RWPE2 (cell line): ENCODE measurements at regions not wholly inside any gene's neighbourhood (a gene's known extent, or its start where the extent isn't known, plus 50 kb on each side); places are given as distances from the start of the nearest gene placed in this dataset.

Experiments used
- ATAC-seq: fragments of 200-7000 bp; cut with Tn5 transposase; 3 replicates; pipeline ENCODE4 v1.9.1; 2021; ENCODE audit warnings: low read depth
- DNase-seq: peaks from one replicate; pipeline ENCODE4 v3.0.0-alpha.2; 2020; ENCODE audit warnings: low spot score
- H3K27ac ChIP-seq: fragments of 450-650 bp; 2 replicates; pipeline ENCODE4 v1.5.1; 2017; ENCODE audit warnings: mild to moderate bottlenecking; ENCODE audit not compliant: poor library complexity, severe bottlenecking
- H3K27me3 ChIP-seq: fragments of 250-450 bp; sonication (Bioruptor Pico); 2 replicates; pipeline ENCODE4 v1.5.1; 2021; ENCODE audit warnings: mild to moderate bottlenecking, moderate library complexity; ENCODE audit not compliant: insufficient read depth, poor library complexity, severe bottlenecking
- H3K36me3 ChIP-seq: fragments of 250-450 bp; sonication (Bioruptor Pico); 2 replicates; pipeline ENCODE4 v1.5.1; 2020; ENCODE audit warnings: low read depth, mild to moderate bottlenecking, moderate library complexity
- H3K4me1 ChIP-seq: fragments of 250-450 bp; sonication (Bioruptor Pico); 2 replicates; pipeline ENCODE4 v1.5.1; 2021; ENCODE audit warnings: mild to moderate bottlenecking, moderate library complexity; ENCODE audit not compliant: insufficient read depth, poor library complexity, severe bottlenecking
- H3K4me3 ChIP-seq: fragments of 250-450 bp; sonication (Bioruptor Pico); 2 replicates; pipeline ENCODE4 v1.5.1; 2021; ENCODE audit warnings: mild to moderate bottlenecking, moderate library complexity; ENCODE audit not compliant: severe bottlenecking
- H3K9me3 ChIP-seq: fragments of 250-450 bp; sonication (Bioruptor Pico); 2 replicates; pipeline ENCODE4 v1.5.1; 2021; ENCODE audit warnings: mild to moderate bottlenecking, moderate library complexity; ENCODE audit not compliant: severe bottlenecking
- TF ChIP-seq, protein P1 (sequence below): fragments of 450-650 bp; IDR thresholded peaks from one replicate; pipeline ENCODE4 v1.5.1; 2017; ENCODE audit warnings: mild to moderate bottlenecking, moderate library complexity; ENCODE audit not compliant: poor library complexity, severe bottlenecking

DNA sequence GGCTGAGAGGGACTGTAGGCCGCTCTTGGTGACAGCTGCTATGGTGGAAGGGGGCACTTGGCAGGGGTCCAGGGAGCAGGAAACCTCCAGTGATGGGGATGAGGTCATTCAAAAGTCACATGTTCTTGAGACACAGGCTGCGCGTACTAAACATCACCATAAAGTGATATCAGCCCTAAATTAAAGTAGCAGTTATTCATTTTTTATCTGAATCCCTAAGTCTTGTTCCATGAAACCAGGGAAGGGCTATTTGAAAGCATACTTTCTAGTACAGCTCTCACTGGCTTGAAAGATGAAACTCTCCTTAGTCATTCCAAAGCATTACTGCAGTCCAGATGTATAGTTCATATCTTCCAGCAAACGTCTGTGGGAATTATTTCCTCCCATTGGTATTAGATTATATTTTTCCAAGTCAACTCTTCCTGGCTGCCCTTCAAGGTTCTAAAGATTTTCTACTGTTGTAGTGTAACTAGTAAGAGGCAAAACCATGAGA lies 373.1 kb downstream of the CD109 start:
- no peak for DNase-seq
- Histone ChIP-seq H3K36me3 (no peaks in the 10 kb centered on the region), H3K9me3 (no peaks in the 10 kb centered on the region)

DNA sequence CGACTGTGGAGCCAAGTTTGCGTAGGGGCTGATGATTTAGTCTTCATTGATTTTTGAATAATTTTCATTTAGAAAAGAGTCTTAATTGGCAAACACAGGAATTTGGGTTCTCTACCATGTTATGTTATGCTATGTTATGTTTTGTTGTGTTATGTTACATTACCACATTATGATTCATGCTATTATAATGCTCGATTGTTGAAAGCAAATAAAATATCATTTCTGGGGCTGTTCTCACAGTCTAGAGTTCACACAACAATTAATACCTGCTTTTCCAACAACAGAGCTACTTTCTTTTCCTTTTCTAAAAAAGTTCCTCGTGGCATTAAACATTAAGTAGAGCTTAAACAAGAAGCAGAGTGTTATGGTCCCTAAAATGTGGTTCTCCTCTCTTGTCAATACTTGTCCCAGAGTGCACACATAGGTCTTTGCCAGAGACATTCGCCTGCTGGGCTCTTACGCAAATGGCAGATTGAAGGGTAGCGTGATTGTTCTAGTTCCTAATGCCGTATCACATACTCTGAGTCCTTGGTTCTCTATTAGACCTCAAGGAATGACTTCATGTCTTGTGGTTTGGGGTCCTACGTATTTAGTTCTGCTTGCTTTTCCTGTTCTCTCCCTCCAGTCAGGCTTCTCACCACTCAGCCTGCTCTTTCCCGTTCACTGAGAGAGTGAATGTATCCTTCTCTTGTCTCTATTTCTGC lies 370.3 kb downstream of the CD109 start:
- ATAC-seq, result peak; percentile 73
- TF ChIP-seq, protein P1, sequence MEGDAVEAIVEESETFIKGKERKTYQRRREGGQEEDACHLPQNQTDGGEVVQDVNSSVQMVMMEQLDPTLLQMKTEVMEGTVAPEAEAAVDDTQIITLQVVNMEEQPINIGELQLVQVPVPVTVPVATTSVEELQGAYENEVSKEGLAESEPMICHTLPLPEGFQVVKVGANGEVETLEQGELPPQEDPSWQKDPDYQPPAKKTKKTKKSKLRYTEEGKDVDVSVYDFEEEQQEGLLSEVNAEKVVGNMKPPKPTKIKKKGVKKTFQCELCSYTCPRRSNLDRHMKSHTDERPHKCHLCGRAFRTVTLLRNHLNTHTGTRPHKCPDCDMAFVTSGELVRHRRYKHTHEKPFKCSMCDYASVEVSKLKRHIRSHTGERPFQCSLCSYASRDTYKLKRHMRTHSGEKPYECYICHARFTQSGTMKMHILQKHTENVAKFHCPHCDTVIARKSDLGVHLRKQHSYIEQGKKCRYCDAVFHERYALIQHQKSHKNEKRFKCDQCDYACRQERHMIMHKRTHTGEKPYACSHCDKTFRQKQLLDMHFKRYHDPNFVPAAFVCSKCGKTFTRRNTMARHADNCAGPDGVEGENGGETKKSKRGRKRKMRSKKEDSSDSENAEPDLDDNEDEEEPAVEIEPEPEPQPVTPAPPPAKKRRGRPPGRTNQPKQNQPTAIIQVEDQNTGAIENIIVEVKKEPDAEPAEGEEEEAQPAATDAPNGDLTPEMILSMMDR, result no peak
- Histone ChIP-seq H3K4me1 (no peaks in the 10 kb centered on the region), H3K36me3 (no peaks in the 10 kb centered on the region), H3K27me3 (no peaks in the 10 kb centered on the region), H3K9me3 (no peaks in the 10 kb centered on the region), H3K27ac (no peak overlapping the region), H3K4me3 (no peak overlapping the region)
- no peak for DNase-seq

More for the DNA sequence above, 373.1 kb downstream of the CD109 start:
- Histone ChIP-seq H3K4me1 (no peaks in the 10 kb centered on the region), H3K4me3 (no peak overlapping the region), H3K27ac (no peak overlapping the region), H3K27me3 (no peaks in the 10 kb centered on the region)
- ATAC-seq, result no peak
- TF ChIP-seq, protein P1, result no peak

DNA sequence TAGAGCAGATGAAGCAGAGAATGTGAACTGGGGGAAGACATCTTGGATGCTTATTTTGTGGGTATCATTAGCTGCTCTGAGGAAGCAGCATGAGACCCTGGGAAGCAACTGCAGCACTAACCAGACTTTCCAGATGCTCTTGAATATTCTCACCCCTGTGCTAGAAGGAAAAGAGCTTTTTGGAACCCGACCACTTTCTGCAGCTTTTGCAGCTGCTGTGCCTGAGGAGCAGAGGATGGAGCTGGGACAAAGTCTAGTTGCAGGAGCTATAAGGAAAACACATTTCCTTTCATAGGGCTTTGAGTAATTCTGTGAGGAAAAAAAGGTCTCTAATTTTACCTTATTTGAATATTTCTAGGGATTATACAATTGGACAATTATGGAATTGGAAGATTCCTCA lies 369.7 kb downstream of the CD109 start:
- no peaks in the 10 kb centered on the region for H3K4me1 ChIP-seq
- TF ChIP-seq, protein P1, result no peak
- DNase-seq (no peak), ATAC-seq (no peak)
- H3K36me3 ChIP-seq, result no peaks in the 10 kb centered on the region
- no peak overlapping the region for H3K4me3 ChIP-seq
- H3K27me3 ChIP-seq, result no peaks in the 10 kb centered on the region
- H3K27ac ChIP-seq, result no peak overlapping the region
- no peaks in the 10 kb centered on the region for H3K9me3 ChIP-seq

DNA sequence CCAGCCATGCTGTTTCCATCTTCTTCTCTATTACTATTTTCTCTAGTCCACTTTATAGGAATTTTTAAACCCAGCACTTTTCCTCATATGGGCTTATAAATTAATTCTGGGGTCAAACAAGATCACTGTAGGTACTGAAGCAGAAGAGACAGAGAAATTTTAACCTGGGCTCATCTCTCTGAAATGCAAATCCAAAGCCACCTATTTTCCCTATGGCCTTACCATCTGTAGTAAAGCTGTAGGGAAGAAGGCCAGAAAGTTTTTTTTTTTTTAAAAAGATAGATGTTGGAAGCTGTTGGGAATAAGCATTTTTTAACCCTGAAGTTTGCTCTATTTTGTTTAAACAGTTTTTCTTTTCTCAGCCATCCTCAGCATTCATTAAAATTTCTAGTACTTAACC lies 367.4 kb downstream of the CD109 start:
- no peak overlapping the region for H3K4me3 ChIP-seq
- ATAC-seq (no peak), DNase-seq (no peak)
- no peaks in the 10 kb centered on the region for H3K27me3 ChIP-seq
- no peaks in the 10 kb centered on the region for H3K9me3 ChIP-seq
- no peaks in the 10 kb centered on the region for H3K36me3 ChIP-seq
- no peak overlapping the region for H3K27ac ChIP-seq
- TF ChIP-seq, protein P1, result no peak
- no peaks in the 10 kb centered on the region for H3K4me1 ChIP-seq

DNA sequence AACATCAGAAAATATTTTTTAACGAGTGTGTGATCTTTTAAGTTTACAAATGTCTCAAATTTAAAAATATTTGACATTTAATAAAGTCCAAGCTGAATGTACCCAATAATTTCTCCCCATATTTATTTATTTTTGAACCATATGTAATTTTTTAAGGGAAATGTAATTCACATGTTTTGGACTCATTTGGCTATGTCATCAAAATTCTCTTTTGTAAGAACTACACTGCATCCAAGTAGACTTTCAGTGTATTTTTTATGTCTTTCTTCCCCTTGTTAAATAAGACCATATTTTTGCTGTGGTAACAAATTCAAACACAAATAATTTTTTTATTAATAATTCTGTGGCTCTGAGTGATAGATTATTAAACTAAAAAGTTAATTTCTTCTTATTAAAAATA lies 365.2 kb downstream of the CD109 start:
- ATAC-seq (no peak), DNase-seq (no peak)
- no peak overlapping the region for H3K27ac ChIP-seq
- H3K27me3 ChIP-seq, result no peaks in the 10 kb centered on the region
- no peaks in the 10 kb centered on the region for H3K36me3 ChIP-seq
- TF ChIP-seq, protein P1, result no peak
- H3K9me3 ChIP-seq, result no peaks in the 10 kb centered on the region
- H3K4me3 ChIP-seq, result no peak overlapping the region
- H3K4me1 ChIP-seq, result no peaks in the 10 kb centered on the region
